Endothelial cell of umbilical vein (primary cell): ENCODE measurements at regions not wholly inside any gene's neighbourhood (a gene's known extent, or its start where the extent isn't known, plus 50 kb on each side); places are given as distances from the start of the nearest gene placed in this dataset.

ENCODE experiments used
- BruUV-seq: library from RNA; stranded (reverse); fragments of 400-500 nt; replicated peaks from 2 replicates; lab custom pipeline; 2021; lab: Mats Ljungman, UMichigan
- CTCF ChIA-PET: fragments of 300-600, 350-600 bp; sonication (Branson Sonifier 250); formaldehyde crosslinking; loops from one replicate; lab custom pipeline; 2021; ENCODE audit warnings: antibody characterized with exemption, inconsistent platforms; lab: Charles Lee
- POLR2A ChIA-PET: fragments of 300-600, 350-600 bp; sonication (Branson Sonifier 250); formaldehyde crosslinking; loops from one replicate; lab custom pipeline; 2021; ENCODE audit warnings: antibody characterized with exemption, inconsistent platforms; lab: Charles Lee
- DNase-seq: peaks from one replicate; pipeline ENCODE4 v3.0.0-alpha.2; 2011; ENCODE audit warnings: low read depth, low spot score
- FAIRE-seq: peaks from 2 replicates; lab custom pipeline; 2011; peaks lifted over from hg19 to GRCh38; lab: Jason Lieb, UNC
- H2AFZ ChIP-seq: 2 replicates; pipeline ENCODE4 v1.6.0; 2012; ENCODE audit warnings: low read depth, low read length, control low read depth, inconsistent platforms
- H3K27ac ChIP-seq: 2 replicates; pipeline ENCODE4 v1.5.1; 2011; ENCODE audit warnings: low read depth, mild to moderate bottlenecking, control low read depth, low read length, moderate library complexity; ENCODE audit not compliant: insufficient read depth
- H3K27me3 ChIP-seq, 2 experiments: 2 replicates each; pipeline versions ENCODE4 v1.6.0 to v1.6.1; 2011; ENCODE audit warnings: low read length in 2 of 2, mixed read lengths in 1 of 2; ENCODE audit not compliant: control insufficient read depth in 2 of 2, insufficient read depth in 2 of 2
- H3K36me3 ChIP-seq, 2 experiments: 2 replicates in 1 of 2; 3 replicates in 1 of 2; pipeline ENCODE4 v1.5.1; 2011; ENCODE audit warnings: low read length in 2 of 2, mild to moderate bottlenecking in 1 of 2, moderate library complexity in 1 of 2; ENCODE audit not compliant: control insufficient read depth in 2 of 2, insufficient read depth in 2 of 2; ENCODE audit errors: extremely low read depth in 1 of 2
- H3K4me1 ChIP-seq: 3 replicates; pipeline ENCODE4 v1.5.1; 2011; ENCODE audit warnings: mild to moderate bottlenecking, low read length; ENCODE audit not compliant: control insufficient read depth, insufficient read depth; ENCODE audit errors: extremely low read depth
- H3K4me2 ChIP-seq: 2 replicates; pipeline ENCODE4 v1.6.1; 2011; ENCODE audit warnings: low read length, control low read depth, mixed read lengths; ENCODE audit not compliant: insufficient read depth
- H3K4me3 ChIP-seq, 3 experiments: fragments of 200-600 bp in 1 of 3; sonication (generic), shearing (Covaris generic) in 1 of 3; replicated peaks in 1 of 3; 2 replicates each; pipeline ENCODE4 v1.5.1; 2011 to 2016; ENCODE audit warnings: control low read depth in 3 of 3, low read length in 3 of 3, mild to moderate bottlenecking in 2 of 3, inconsistent platforms in 1 of 3, low read depth in 1 of 3, moderate library complexity in 1 of 3; ENCODE audit not compliant: insufficient read depth in 1 of 3
- H3K79me2 ChIP-seq: 2 replicates; pipeline ENCODE4 v1.6.0; 2012; ENCODE audit warnings: low read length, inconsistent platforms; ENCODE audit not compliant: control insufficient read depth, insufficient read depth
- H3K9ac ChIP-seq: replicated peaks from 2 replicates; pipeline ENCODE3; 2011; ENCODE audit warnings: low read length, control low read depth; ENCODE audit not compliant: insufficient read depth; ENCODE audit errors: extremely low read depth
- H3K9me1 ChIP-seq: replicated peaks from 3 replicates; pipeline ENCODE4 v1.6.0; 2011; ENCODE audit warnings: mild to moderate bottlenecking, low read length; ENCODE audit not compliant: control insufficient read depth, insufficient read depth; ENCODE audit errors: extremely low read depth
- H3K9me3 ChIP-seq: replicated peaks from 2 replicates; pipeline ENCODE4 v1.5.1; 2012; ENCODE audit warnings: low read length, inconsistent platforms; ENCODE audit not compliant: control insufficient read depth, insufficient read depth
- H4K20me1 ChIP-seq: replicated peaks from 2 replicates; pipeline ENCODE3; 2011; ENCODE audit warnings: mild to moderate bottlenecking, low read length; ENCODE audit not compliant: control insufficient read depth, insufficient read depth; ENCODE audit errors: extremely low read depth
- CTCF ChIP-seq, 2 donors: IDR thresholded peaks; 1 replicate in 1 of 2; 2 replicates in 1 of 2; pipeline ENCODE4 v1.5.1; 2011; ENCODE audit warnings: low read length in 2 of 2, mild to moderate bottlenecking in 2 of 2, moderate library complexity in 2 of 2, control low read depth in 1 of 2, inconsistent platforms in 1 of 2, low read depth in 1 of 2; ENCODE audit not compliant: insufficient read depth in 1 of 2; ENCODE audit errors: extremely low read depth in 1 of 2
- EZH2 ChIP-seq: IDR thresholded peaks from 2 replicates; pipeline ENCODE4 v1.6.1; 2012; ENCODE audit warnings: borderline replicate concordance, low read depth, mild to moderate bottlenecking, moderate library complexity, low read length, inconsistent platforms; ENCODE audit not compliant: severe bottlenecking
- FOS ChIP-seq: IDR thresholded peaks from 2 replicates; pipeline ENCODE4 v1.6.1; 2011; ENCODE audit warnings: mild to moderate bottlenecking, low read length, moderate library complexity, borderline replicate concordance; ENCODE audit not compliant: insufficient read depth
- GATA2 ChIP-seq: IDR thresholded peaks from 2 replicates; pipeline ENCODE4 v1.7.0; 2011; ENCODE audit warnings: low read depth, mild to moderate bottlenecking, moderate library complexity, mixed read lengths, low read length; ENCODE audit not compliant: insufficient read length, insufficient read depth
- JUN ChIP-seq: IDR thresholded peaks from 2 replicates; pipeline ENCODE4 v1.6.1; 2011; ENCODE audit warnings: borderline replicate concordance, low read depth; ENCODE audit not compliant: insufficient read length, insufficient read depth
- MAX ChIP-seq: IDR thresholded peaks from 2 replicates; pipeline ENCODE4 v1.6.1; 2011; ENCODE audit not compliant: insufficient read depth, insufficient read length
- MYC ChIP-seq: IDR thresholded peaks from one replicate; pipeline ENCODE4 v1.6.1; 2011; ENCODE audit warnings: mild to moderate bottlenecking, low read depth, low read length
- POLR2A ChIP-seq: IDR thresholded peaks from 2 replicates; pipeline ENCODE4 v1.6.1; 2012; ENCODE audit warnings: low read depth, mild to moderate bottlenecking, control low read depth, low read length
- POLR2AphosphoS5 ChIP-seq: IDR thresholded peaks from 2 replicates; pipeline ENCODE4 v1.6.1; 2012; ENCODE audit warnings: low read depth, mild to moderate bottlenecking, control low read depth, low read length, moderate library complexity; ENCODE audit not compliant: insufficient read depth
- dilution Hi-C: fragments of 300-500 bp; cut with MboI; formaldehyde crosslinking; loops from one replicate; pipeline ENCODE4 v1.15.0; 2019; ENCODE audit warnings: low sequenced_read_pairs; ENCODE audit not compliant: extremely low pct_ligation_motif_present
- intact Hi-C: fragments of 100-400 bp; cut with micrococcal nuclease; formaldehyde crosslinking; loops from one replicate; pipeline ENCODE4 v1.10.0; 2022

- Histone ChIP-seq H3K27ac (no peak overlapping the region), H3K9me1 (no peaks in the 10 kb centered on the region), H3K9ac (no peak overlapping the region), H4K20me1 (no peaks in the 10 kb centered on the region), H3K4me1 (peaks cover 2% of the 10 kb centered on the region), H3K4me2 (no peak overlapping the region), H3K9me3 (no peaks in the 10 kb centered on the region), H3K36me3 (no peaks in the 10 kb centered on the region), H2AFZ (no peak overlapping the region), H3K27me3 (peaks cover 0 to 9% of the 10 kb centered on the region in 2 experiments), H3K4me3 (no peak overlapping the region), H3K79me2 (no peaks in the 10 kb centered on the region)
- POLR2A ChIA-PET: no interaction called here
- CTCF ChIA-PET: interaction anchor here (1.1 to 1.2 kb wide), 2 partner anchors 13 to 17 kb away, joined by 3 to 4 read pairs; no protein-coding TSS in a partner anchor
- BruUV-seq: no TSS peak
- dilution Hi-C loops: no loop called here
- intact Hi-C loops: loop anchor here (2.0 kb wide), 1 partner anchor 24 kb away; no protein-coding TSS in a partner anchor
- TF ChIP-seq CTCF (IDR thresholded peaks at IDR 0.05; ENCODE audit: extremely low read depth in 1 of 2, insufficient read depth in 1 of 2, low read depth in 1 of 2, low read length in 2 of 2) (no peak), GATA2 (no peak), JUN (no peak)
- no peak for DNase-seq
- FAIRE-seq: no peak
Measured at GRCh38 chr1:226474443-226475141, 66.7 kb upstream of the PARP1 start.

- H3K9me3 ChIP-seq: no peaks in the 10 kb centered on the region
- H2AFZ ChIP-seq: no peak overlapping the region
- BruUV-seq: no TSS peak
- dilution Hi-C loops: no loop called here
- H3K4me2 ChIP-seq: no peak overlapping the region
- H3K36me3 ChIP-seq: no peaks in the 10 kb centered on the region
- no peaks in the 10 kb centered on the region for H3K9me1 ChIP-seq
- H3K27ac ChIP-seq: no peak overlapping the region
- no peak for TF ChIP-seq CTCF (IDR thresholded peaks at IDR 0.05; ENCODE audit: extremely low read depth in 1 of 2, insufficient read depth in 1 of 2, low read depth in 1 of 2, low read length in 2 of 2)
- TF ChIP-seq GATA2: no peak
- TF ChIP-seq JUN: no peak
- TF ChIP-seq FOS: no peak
- no peak for TF ChIP-seq POLR2A
- no peak for TF ChIP-seq MAX
- no peak for TF ChIP-seq MYC
- TF ChIP-seq POLR2AphosphoS5: no peak
- TF ChIP-seq EZH2: no peak
- CTCF ChIA-PET: interaction anchor here (1.1 kb wide), 1 partner anchor 14 kb away, joined by 4 read pairs; no protein-coding TSS in a partner anchor
- intact Hi-C loops: loop anchor here (2.0 kb wide), 1 partner anchor 24 kb away; no protein-coding TSS in a partner anchor
- no peak overlapping the region for H3K9ac ChIP-seq
- FAIRE-seq (no peak), DNase-seq (no peak)
- H4K20me1 ChIP-seq: no peaks in the 10 kb centered on the region
- POLR2A ChIA-PET: no interaction called here
- H3K4me1 ChIP-seq: peaks cover 2% of the 10 kb centered on the region
- H3K27me3 ChIP-seq: peaks cover 0 to 9% of the 10 kb centered on the region in 2 experiments
- H3K79me2 ChIP-seq: no peaks in the 10 kb centered on the region
- no peak overlapping the region for H3K4me3 ChIP-seq
Measured at GRCh38 chr1:226475142-226475511, 67.2 kb upstream of the PARP1 start.
